ENCODE measurements at regions not wholly inside any gene's neighbourhood (a gene's known extent, or its start where the extent isn't known, plus 50 kb on each side); places are given as distances from the start of the nearest gene placed in this dataset.

DNA sequence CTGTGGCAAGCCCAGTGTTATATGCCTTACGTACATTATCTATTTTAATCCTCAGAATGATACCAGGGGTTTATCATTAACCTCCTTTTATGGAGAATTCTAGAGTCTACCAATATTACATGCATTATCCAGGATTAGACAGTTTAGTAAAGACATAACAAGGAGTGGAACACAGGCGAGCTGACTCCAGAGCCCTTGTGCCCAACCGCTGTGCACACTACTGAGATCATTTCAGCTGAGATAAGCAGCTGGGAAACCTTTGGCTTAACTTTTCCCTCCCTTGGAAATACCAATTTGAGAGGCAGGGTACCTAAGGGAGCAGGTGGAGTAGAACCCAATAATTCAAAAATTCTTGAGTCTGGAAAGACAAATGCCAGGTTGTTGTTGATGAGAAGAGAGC lies 59.8 kb upstream of the ATP1B1 start:
- Mint-ChIP-seq H3K27me3 (ENCODE audit: low read depth) (no peaks in the 10 kb centered on the region), H3K9me3 (no peaks in the 10 kb centered on the region), H3K4me3 (no peak overlapping the region), H3K36me3 (no peaks in the 10 kb centered on the region), H3K27ac (no peak overlapping the region), H3K4me1 (no peaks in the 10 kb centered on the region; the same call in 1 of the 2 replicates)
- ChIA-PET CTCF (no interaction called here), POLR2A (no interaction called here)
- ATAC-seq (no peak), DNase-seq (ENCODE audit: low spot score) (no peak)
- TF ChIP-seq, protein P1, sequence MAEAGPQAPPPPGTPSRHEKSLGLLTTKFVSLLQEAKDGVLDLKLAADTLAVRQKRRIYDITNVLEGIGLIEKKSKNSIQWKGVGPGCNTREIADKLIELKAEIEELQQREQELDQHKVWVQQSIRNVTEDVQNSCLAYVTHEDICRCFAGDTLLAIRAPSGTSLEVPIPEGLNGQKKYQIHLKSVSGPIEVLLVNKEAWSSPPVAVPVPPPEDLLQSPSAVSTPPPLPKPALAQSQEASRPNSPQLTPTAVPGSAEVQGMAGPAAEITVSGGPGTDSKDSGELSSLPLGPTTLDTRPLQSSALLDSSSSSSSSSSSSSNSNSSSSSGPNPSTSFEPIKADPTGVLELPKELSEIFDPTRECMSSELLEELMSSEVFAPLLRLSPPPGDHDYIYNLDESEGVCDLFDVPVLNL (CRISPR knock-in tag; IDR thresholded peaks at IDR 0.05; ENCODE audit: borderline replicate concordance, low read depth): no peak
- TF ChIP-seq, protein P2, sequence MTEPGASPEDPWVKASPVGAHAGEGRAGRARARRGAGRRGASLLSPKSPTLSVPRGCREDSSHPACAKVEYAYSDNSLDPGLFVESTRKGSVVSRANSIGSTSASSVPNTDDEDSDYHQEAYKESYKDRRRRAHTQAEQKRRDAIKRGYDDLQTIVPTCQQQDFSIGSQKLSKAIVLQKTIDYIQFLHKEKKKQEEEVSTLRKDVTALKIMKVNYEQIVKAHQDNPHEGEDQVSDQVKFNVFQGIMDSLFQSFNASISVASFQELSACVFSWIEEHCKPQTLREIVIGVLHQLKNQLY (CRISPR knock-in tag; IDR thresholded peaks at IDR 0.05): no peak
- TF ChIP-seq ZNF138 (CRISPR knock-in tag; conservative IDR thresholded peaks at IDR 0.05): no peak
- TF ChIP-seq, protein P3, sequence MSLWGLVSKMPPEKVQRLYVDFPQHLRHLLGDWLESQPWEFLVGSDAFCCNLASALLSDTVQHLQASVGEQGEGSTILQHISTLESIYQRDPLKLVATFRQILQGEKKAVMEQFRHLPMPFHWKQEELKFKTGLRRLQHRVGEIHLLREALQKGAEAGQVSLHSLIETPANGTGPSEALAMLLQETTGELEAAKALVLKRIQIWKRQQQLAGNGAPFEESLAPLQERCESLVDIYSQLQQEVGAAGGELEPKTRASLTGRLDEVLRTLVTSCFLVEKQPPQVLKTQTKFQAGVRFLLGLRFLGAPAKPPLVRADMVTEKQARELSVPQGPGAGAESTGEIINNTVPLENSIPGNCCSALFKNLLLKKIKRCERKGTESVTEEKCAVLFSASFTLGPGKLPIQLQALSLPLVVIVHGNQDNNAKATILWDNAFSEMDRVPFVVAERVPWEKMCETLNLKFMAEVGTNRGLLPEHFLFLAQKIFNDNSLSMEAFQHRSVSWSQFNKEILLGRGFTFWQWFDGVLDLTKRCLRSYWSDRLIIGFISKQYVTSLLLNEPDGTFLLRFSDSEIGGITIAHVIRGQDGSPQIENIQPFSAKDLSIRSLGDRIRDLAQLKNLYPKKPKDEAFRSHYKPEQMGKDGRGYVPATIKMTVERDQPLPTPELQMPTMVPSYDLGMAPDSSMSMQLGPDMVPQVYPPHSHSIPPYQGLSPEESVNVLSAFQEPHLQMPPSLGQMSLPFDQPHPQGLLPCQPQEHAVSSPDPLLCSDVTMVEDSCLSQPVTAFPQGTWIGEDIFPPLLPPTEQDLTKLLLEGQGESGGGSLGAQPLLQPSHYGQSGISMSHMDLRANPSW (CRISPR knock-in tag; conservative IDR thresholded peaks at IDR 0.05; ENCODE audit: low read depth): no peak
- TF ChIP-seq GTF2I (CRISPR knock-in tag; conservative IDR thresholded peaks at IDR 0.05): no peak
- TF ChIP-seq NR2C2 (CRISPR knock-in tag; IDR thresholded peaks at IDR 0.05): no peak
- no peak for TF ChIP-seq NFATC4 (CRISPR knock-in tag; IDR thresholded peaks at IDR 0.05)
- TF ChIP-seq, protein P4, sequence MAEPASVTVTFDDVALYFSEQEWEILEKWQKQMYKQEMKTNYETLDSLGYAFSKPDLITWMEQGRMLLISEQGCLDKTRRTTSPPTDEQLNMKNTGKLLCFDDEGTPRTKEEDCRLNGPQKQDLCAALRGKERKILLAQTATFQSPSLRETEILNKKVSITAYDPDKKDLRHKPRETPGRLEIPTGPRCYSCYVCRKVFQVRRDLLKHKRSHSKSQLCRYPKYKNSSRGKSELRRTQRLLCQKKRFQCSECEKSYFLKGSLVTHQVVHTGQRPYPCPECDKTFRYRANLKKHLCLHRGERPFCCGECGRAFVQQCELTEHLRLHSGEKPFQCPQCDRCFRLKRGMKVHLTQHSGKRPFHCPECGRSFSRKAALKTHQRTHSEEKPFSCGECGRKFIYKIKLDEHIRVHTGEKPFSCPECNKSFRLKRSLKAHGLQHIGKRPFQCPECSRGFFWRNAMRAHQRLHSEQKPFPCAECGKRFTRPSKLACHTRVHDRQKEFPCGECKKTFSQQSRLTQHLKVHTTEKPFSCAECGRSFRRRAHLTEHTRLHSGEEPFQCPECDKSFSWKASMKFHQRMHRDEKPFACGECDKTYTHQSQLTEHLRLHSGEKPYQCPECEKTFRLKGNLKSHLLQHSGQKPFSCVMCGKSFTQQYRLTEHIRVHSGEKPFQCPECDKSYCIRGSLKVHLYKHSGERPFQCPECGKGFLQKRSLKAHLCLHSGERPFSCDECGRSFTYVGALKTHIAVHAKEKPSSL (CRISPR knock-in tag; conservative IDR thresholded peaks at IDR 0.05): no peak
- TF ChIP-seq ZNF396 (CRISPR knock-in tag; IDR thresholded peaks at IDR 0.05; ENCODE audit: borderline replicate concordance): no peak
- TF ChIP-seq ZNF263 (CRISPR knock-in tag; IDR thresholded peaks at IDR 0.05; ENCODE audit: low read depth): no peak
- no peak for TF ChIP-seq ZNF512 (CRISPR knock-in tag; IDR thresholded peaks at IDR 0.05; ENCODE audit: borderline replicate concordance)
- no peak for TF ChIP-seq SP1 (CRISPR knock-in tag; conservative IDR thresholded peaks at IDR 0.05)
- TF ChIP-seq SOX15 (CRISPR knock-in tag; IDR thresholded peaks at IDR 0.05): no peak
- no peak for TF ChIP-seq ZNF423 (CRISPR knock-in tag; IDR thresholded peaks at IDR 0.05)
- TF ChIP-seq ESRRA (CRISPR knock-in tag; IDR thresholded peaks at IDR 0.05; ENCODE audit: borderline replicate concordance): no peak
- TF ChIP-seq ZBTB21 (CRISPR knock-in tag; IDR thresholded peaks at IDR 0.05; ENCODE audit: borderline replicate concordance): no peak
- TF ChIP-seq CBFB (CRISPR knock-in tag; IDR thresholded peaks at IDR 0.05; ENCODE audit: low read depth): no peak
- TF ChIP-seq PRRX2 (CRISPR knock-in tag; IDR thresholded peaks at IDR 0.05): no peak

DNA sequence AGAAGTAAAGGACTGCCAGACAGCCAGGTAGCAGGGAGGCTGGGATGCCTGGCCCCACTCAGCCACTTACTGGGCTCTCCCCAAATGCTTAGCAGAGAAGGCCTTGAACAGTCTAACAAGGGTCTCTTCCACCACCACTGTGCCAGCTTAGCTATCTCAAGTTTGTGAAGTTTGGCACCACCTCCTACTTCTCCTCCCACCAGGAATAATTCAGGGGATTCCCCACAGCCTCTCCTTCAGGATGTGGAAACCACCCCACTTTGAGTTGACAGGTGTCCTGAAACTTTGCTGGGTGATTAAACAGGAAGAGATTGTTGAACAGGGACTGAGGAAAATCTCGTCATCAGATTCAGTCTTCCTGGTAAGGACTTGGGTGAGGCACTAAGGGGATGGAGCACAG lies 59.4 kb upstream of the ATP1B1 start:
- Mint-ChIP-seq H3K27me3 (ENCODE audit: low read depth) (no peaks in the 10 kb centered on the region), H3K27ac (no peak overlapping the region), H3K4me1 (no peaks in the 10 kb centered on the region; the same call in 1 of the 2 replicates), H3K9me3 (no peaks in the 10 kb centered on the region), H3K36me3 (no peaks in the 10 kb centered on the region), H3K4me3 (no peak overlapping the region)
- no peak for ATAC-seq
- DNase-seq (ENCODE audit: low spot score): no peak
- POLR2A ChIA-PET: no interaction called here
- CTCF ChIA-PET: no interaction called here
- TF ChIP-seq CBFB (CRISPR knock-in tag; IDR thresholded peaks at IDR 0.05; ENCODE audit: low read depth): no peak
- no peak for TF ChIP-seq USF1 (CRISPR knock-in tag; IDR thresholded peaks at IDR 0.05)
- no peak for TF ChIP-seq ZNF232 (CRISPR knock-in tag; IDR thresholded peaks at IDR 0.05)
- TF ChIP-seq, protein P5, sequence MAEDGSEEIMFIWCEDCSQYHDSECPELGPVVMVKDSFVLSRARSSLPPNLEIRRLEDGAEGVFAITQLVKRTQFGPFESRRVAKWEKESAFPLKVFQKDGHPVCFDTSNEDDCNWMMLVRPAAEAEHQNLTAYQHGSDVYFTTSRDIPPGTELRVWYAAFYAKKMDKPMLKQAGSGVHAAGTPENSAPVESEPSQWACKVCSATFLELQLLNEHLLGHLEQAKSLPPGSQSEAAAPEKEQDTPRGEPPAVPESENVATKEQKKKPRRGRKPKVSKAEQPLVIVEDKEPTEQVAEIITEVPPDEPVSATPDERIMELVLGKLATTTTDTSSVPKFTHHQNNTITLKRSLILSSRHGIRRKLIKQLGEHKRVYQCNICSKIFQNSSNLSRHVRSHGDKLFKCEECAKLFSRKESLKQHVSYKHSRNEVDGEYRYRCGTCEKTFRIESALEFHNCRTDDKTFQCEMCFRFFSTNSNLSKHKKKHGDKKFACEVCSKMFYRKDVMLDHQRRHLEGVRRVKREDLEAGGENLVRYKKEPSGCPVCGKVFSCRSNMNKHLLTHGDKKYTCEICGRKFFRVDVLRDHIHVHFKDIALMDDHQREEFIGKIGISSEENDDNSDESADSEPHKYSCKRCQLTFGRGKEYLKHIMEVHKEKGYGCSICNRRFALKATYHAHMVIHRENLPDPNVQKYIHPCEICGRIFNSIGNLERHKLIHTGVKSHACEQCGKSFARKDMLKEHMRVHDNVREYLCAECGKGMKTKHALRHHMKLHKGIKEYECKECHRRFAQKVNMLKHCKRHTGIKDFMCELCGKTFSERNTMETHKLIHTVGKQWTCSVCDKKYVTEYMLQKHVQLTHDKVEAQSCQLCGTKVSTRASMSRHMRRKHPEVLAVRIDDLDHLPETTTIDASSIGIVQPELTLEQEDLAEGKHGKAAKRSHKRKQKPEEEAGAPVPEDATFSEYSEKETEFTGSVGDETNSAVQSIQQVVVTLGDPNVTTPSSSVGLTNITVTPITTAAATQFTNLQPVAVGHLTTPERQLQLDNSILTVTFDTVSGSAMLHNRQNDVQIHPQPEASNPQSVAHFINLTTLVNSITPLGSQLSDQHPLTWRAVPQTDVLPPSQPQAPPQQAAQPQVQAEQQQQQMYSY (CRISPR knock-in tag; IDR thresholded peaks at IDR 0.05): no peak
- no peak for TF ChIP-seq MXD4 (CRISPR knock-in tag; IDR thresholded peaks at IDR 0.05; ENCODE audit: borderline replicate concordance)
